ENCODE measurements at regions not wholly inside any gene's neighbourhood (a gene's known extent, or its start where the extent isn't known, plus 50 kb on each side); places are given as distances from the start of the nearest gene placed in this dataset.

- peaks cover 24% of the 10 kb centered on the region for H3K27me3 ChIP-seq
- DNase-seq (ENCODE audit: low spot score), result no peak
- H3K9ac ChIP-seq, result no peak overlapping the region
- TF ChIP-seq EZH2phosphoT487 (IDR thresholded peaks at IDR 0.05), result no peak
- no peak for TF ChIP-seq CTCF (IDR thresholded peaks at IDR 0.05)
- no peak for TF ChIP-seq EZH2 (IDR thresholded peaks at IDR 0.05)
- no peak overlapping the region for H3K4me2 ChIP-seq
- Mint-ChIP-seq H3K4me1 (peaks cover 3% of the 10 kb centered on the region), H3K4me3 (no peak overlapping the region), H3K36me3 (no peaks in the 10 kb centered on the region), H3K9me3 (peaks cover 3% of the 10 kb centered on the region), H3K27ac (no peak overlapping the region), H3K27me3 (ENCODE audit: insufficient read depth, low read depth) (peaks cover 12% of the 10 kb centered on the region)
- no peaks in the 10 kb centered on the region for H3K79me2 ChIP-seq (ENCODE audit: low read depth)
- no peaks in the 10 kb centered on the region for H4K20me1 ChIP-seq (ENCODE audit: low read depth)
- no peaks in the 10 kb centered on the region for H3K36me3 ChIP-seq
- H3F3A ChIP-seq (ENCODE audit: low read depth), result peaks cover 6% of the 10 kb centered on the region
- H3K27ac ChIP-seq, result no peak overlapping the region
- H3K9me3 ChIP-seq (ENCODE audit: low read depth), result no peaks in the 10 kb centered on the region
- H3K4me1 ChIP-seq, result peaks cover 10% of the 10 kb centered on the region
- no peak overlapping the region for H3K4me3 ChIP-seq
- H2AFZ ChIP-seq (replicated peaks), result no peak overlapping the region
These were observed 64.6 kb upstream of the CHST1 start for GRCh38 chr11:45730014-45730413.

GRCh38 chr11:45726493-45727054, 61.2 kb upstream of the CHST1 start:
- Histone ChIP-seq H3K4me3 (no peak overlapping the region), H3K27ac (no peak overlapping the region), H3K36me3 (no peaks in the 10 kb centered on the region), H3K79me2 (ENCODE audit: low read depth) (no peaks in the 10 kb centered on the region), H4K20me1 (ENCODE audit: low read depth) (no peaks in the 10 kb centered on the region), H3F3A (ENCODE audit: low read depth) (no peaks in the 10 kb centered on the region), H3K9me3 (ENCODE audit: low read depth) (no peaks in the 10 kb centered on the region), H3K9ac (no peak overlapping the region), H3K4me2 (no peak overlapping the region), H3K27me3 (peaks cover 10% of the 10 kb centered on the region), H2AFZ (replicated peaks) (no peak overlapping the region), H3K4me1 (peaks cover 6% of the 10 kb centered on the region)
- peaks cover 9% of the 10 kb centered on the region for H3K27me3 Mint-ChIP-seq (ENCODE audit: insufficient read depth, low read depth)
- no peaks in the 10 kb centered on the region for H3K9me3 Mint-ChIP-seq
- H3K4me3 Mint-ChIP-seq, result no peak overlapping the region
- no peak for DNase-seq (ENCODE audit: low spot score)
- no peak overlapping the region for H3K27ac Mint-ChIP-seq
- H3K4me1 Mint-ChIP-seq, result peaks cover 8% of the 10 kb centered on the region
- no peak for TF ChIP-seq EZH2 (IDR thresholded peaks at IDR 0.05)
- no peak for TF ChIP-seq EZH2phosphoT487 (IDR thresholded peaks at IDR 0.05)
- TF ChIP-seq CTCF (IDR thresholded peaks at IDR 0.05), result no peak
- H3K36me3 Mint-ChIP-seq, result no peaks in the 10 kb centered on the region

GRCh38 chr11:45725776-45726492, 60.5 kb upstream of the CHST1 start:
- Histone ChIP-seq H3K9me3 (ENCODE audit: low read depth) (no peaks in the 10 kb centered on the region), H2AFZ (replicated peaks) (no peak overlapping the region), H3K4me2 (no peak overlapping the region), H3K4me1 (peaks cover 6% of the 10 kb centered on the region), H3K36me3 (no peaks in the 10 kb centered on the region), H3K27me3 (peaks cover 9% of the 10 kb centered on the region), H4K20me1 (ENCODE audit: low read depth) (no peaks in the 10 kb centered on the region), H3K4me3 (no peak overlapping the region), H3K79me2 (ENCODE audit: low read depth) (no peaks in the 10 kb centered on the region), H3F3A (ENCODE audit: low read depth) (no peaks in the 10 kb centered on the region), H3K27ac (no peak overlapping the region), H3K9ac (no peak overlapping the region)
- H3K27me3 Mint-ChIP-seq (ENCODE audit: insufficient read depth, low read depth), result peaks cover 9% of the 10 kb centered on the region
- H3K27ac Mint-ChIP-seq, result no peak overlapping the region
- TF ChIP-seq EZH2phosphoT487 (IDR thresholded peaks at IDR 0.05) (no peak), EZH2 (IDR thresholded peaks at IDR 0.05) (no peak), CTCF (IDR thresholded peaks at IDR 0.05) (no peak)
- H3K4me3 Mint-ChIP-seq, result no peak overlapping the region
- H3K36me3 Mint-ChIP-seq, result no peaks in the 10 kb centered on the region
- DNase-seq (ENCODE audit: low spot score), result no peak
- H3K4me1 Mint-ChIP-seq, result peaks cover 6% of the 10 kb centered on the region
- H3K9me3 Mint-ChIP-seq, result no peaks in the 10 kb centered on the region
